ENCODE measurements at regions not wholly inside any gene's neighbourhood (a gene's known extent, or its start where the extent isn't known, plus 50 kb on each side); places are given as distances from the start of the nearest gene placed in this dataset.

DNA sequence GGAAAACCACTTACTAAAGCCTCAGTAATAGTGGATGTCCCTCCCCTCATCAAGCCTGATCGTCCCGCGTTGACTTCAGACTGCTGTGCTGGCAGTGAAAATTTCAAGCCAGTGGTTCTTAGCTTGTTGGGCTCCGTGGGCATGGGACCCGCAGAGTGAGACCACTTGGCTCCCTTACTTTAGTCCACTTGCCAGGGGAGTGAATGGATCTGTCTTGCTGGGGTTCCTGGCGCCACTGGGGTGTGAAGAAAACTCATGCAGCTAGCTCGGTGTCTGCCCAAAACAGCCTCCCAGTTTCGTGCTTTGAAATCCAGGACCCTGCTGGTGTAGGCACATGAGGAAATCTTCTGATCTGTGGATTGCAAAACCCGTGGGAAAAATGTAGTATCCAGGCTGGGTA lies 480.0 kb upstream of the IZUMO3 start:
- TF ChIP-seq POLR2AphosphoS5 (IDR thresholded peaks at IDR 0.05), result no peak
- no peak for TF ChIP-seq POLR2A (IDR thresholded peaks at IDR 0.05)
- TF ChIP-seq, protein P1, sequence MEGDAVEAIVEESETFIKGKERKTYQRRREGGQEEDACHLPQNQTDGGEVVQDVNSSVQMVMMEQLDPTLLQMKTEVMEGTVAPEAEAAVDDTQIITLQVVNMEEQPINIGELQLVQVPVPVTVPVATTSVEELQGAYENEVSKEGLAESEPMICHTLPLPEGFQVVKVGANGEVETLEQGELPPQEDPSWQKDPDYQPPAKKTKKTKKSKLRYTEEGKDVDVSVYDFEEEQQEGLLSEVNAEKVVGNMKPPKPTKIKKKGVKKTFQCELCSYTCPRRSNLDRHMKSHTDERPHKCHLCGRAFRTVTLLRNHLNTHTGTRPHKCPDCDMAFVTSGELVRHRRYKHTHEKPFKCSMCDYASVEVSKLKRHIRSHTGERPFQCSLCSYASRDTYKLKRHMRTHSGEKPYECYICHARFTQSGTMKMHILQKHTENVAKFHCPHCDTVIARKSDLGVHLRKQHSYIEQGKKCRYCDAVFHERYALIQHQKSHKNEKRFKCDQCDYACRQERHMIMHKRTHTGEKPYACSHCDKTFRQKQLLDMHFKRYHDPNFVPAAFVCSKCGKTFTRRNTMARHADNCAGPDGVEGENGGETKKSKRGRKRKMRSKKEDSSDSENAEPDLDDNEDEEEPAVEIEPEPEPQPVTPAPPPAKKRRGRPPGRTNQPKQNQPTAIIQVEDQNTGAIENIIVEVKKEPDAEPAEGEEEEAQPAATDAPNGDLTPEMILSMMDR (IDR thresholded peaks at IDR 0.05), result no peak
